Naive thymus-derived CD4-positive, alpha-beta T cell (primary cell): ENCODE measurements at regions not wholly inside any gene's neighbourhood (a gene's known extent, or its start where the extent isn't known, plus 50 kb on each side); places are given as distances from the start of the nearest gene placed in this dataset.

Experiments
- ATAC-seq: fragments of 150-1000 bp; cut with Tn5 transposase; 2 replicates; pipeline ENCODE4 v1.10.0; 2021; ENCODE audit warnings: mild to moderate bottlenecking, moderate library complexity
- CTCF ChIA-PET: fragments of 350-600 bp; sonication (Branson Sonifier 250); formaldehyde crosslinking; loops from one replicate; lab custom pipeline; 2021; ENCODE audit warnings: antibody characterized with exemption; lab: Charles Lee
- POLR2A ChIA-PET: fragments of 350-600 bp; sonication (Branson Sonifier 250); formaldehyde crosslinking; loops from one replicate; lab custom pipeline; 2021; ENCODE audit warnings: antibody characterized with exemption, inconsistent platforms; lab: Charles Lee
- DNase-seq, 9 donors: peaks; one replicate each; pipeline versions ENCODE4 v3.0.0 to v3.0.0-alpha.2; 2020 to 2022; ENCODE audit warnings: mixed read lengths in 1 of 9
- H3K27ac ChIP-seq: one replicate; pipeline ENCODE4 v1.7.0; 2013; ENCODE audit warnings: mild to moderate bottlenecking, low read depth, low read length, moderate library complexity
- H3K27me3 ChIP-seq, 2 donors: one replicate each; pipeline ENCODE4 v1.7.0; 2013; ENCODE audit warnings: low read length in 2 of 2, mild to moderate bottlenecking in 2 of 2, moderate library complexity in 2 of 2; ENCODE audit not compliant: control insufficient read depth in 2 of 2, insufficient read depth in 2 of 2
- H3K36me3 ChIP-seq, 3 experiments: 1 replicate in 2 of 3; 2 replicates in 1 of 3; pipeline ENCODE4 v1.7.0; 2013; ENCODE audit warnings: low read length in 3 of 3, mild to moderate bottlenecking in 3 of 3, moderate library complexity in 1 of 3; ENCODE audit not compliant: insufficient read depth in 3 of 3, control insufficient read depth in 2 of 3
- H3K4me1 ChIP-seq, 2 donors: one replicate each; pipeline ENCODE4 v1.7.0; 2013; ENCODE audit warnings: low read length in 2 of 2, mild to moderate bottlenecking in 2 of 2, moderate library complexity in 1 of 2; ENCODE audit not compliant: control insufficient read depth in 2 of 2, insufficient read depth in 2 of 2
- H3K4me3 ChIP-seq: 2 replicates; pipeline ENCODE4 v1.7.0; 2013; ENCODE audit warnings: mild to moderate bottlenecking, low read length
- H3K9me3 ChIP-seq, 3 experiments: 1 replicate in 2 of 3; 2 replicates in 1 of 3; pipeline ENCODE4 v1.7.0; 2013; ENCODE audit warnings: low read length in 3 of 3; ENCODE audit not compliant: control insufficient read depth in 2 of 3
- H3K27ac Mint-ChIP-seq, 9 donors: one replicate each; pipeline ENCODE4 v1.8.0; 2020 to 2022; ENCODE audit warnings: mixed read lengths in 9 of 9, mild to moderate bottlenecking in 8 of 9, moderate library complexity in 5 of 9, inconsistent platforms in 2 of 9
- H3K27me3 Mint-ChIP-seq, 5 donors: one replicate each; pipeline ENCODE4 v1.8.0; 2021 to 2022; ENCODE audit warnings: mixed read lengths in 5 of 5, mild to moderate bottlenecking in 1 of 5
- H3K36me3 Mint-ChIP-seq, 5 donors: one replicate each; pipeline ENCODE4 v1.8.0; 2020 to 2022; ENCODE audit warnings: mixed read lengths in 5 of 5, mild to moderate bottlenecking in 3 of 5, inconsistent platforms in 1 of 5
- H3K4me1 Mint-ChIP-seq, 7 donors: one replicate each; pipeline ENCODE4 v1.8.0; 2020 to 2022; ENCODE audit warnings: mixed read lengths in 7 of 7, mild to moderate bottlenecking in 3 of 7, inconsistent platforms in 1 of 7
- H3K4me3 Mint-ChIP-seq, 10 donors: one replicate each; pipeline ENCODE4 v1.8.0; 2020 to 2022; ENCODE audit warnings: mild to moderate bottlenecking in 10 of 10, mixed read lengths in 10 of 10, moderate library complexity in 6 of 10, inconsistent platforms in 2 of 10
- H3K9me3 Mint-ChIP-seq, 11 donors: one replicate each; pipeline ENCODE4 v1.8.0; 2020 to 2022; ENCODE audit warnings: mixed read lengths in 11 of 11, mild to moderate bottlenecking in 4 of 11, inconsistent platforms in 1 of 11, moderate library complexity in 1 of 11
- intact Hi-C, 2 donors: fragments of 100-400 bp; cut with micrococcal nuclease; formaldehyde crosslinking; loops; one replicate each; pipeline ENCODE4 v1.15.1; 2023

GRCh38 chr18:75139226-75139911 lies 69.6 kb downstream of the PTGR3 start:
- CTCF ChIA-PET = no interaction called here
- Mint-ChIP-seq H3K27me3 (peaks cover 0 to 6% (median 3%) of the 10 kb centered on the region in 5 donors), H3K9me3 (peaks cover 0 to 9% (median 4%) of the 10 kb centered on the region in 11 donors), H3K36me3 (no peaks in the 10 kb centered on the region), H3K4me1 (peaks cover 0 to 1% (median 0%) of the 10 kb centered on the region in 7 donors), H3K27ac (no peak overlapping the region), H3K4me3 (no peak overlapping the region)
- Histone ChIP-seq H3K4me3 (no peak overlapping the region), H3K27ac (no peak overlapping the region), H3K36me3 (no peaks in the 10 kb centered on the region), H3K4me1 (no peaks in the 10 kb centered on the region), H3K9me3 (no peaks in the 10 kb centered on the region), H3K27me3 (no peaks in the 10 kb centered on the region)
- no peak for DNase-seq
- intact Hi-C loops = no loop called here
- POLR2A ChIA-PET = no interaction called here
- ATAC-seq = no peak

GRCh38 chr18:75137346-75137877 lies 71.5 kb downstream of the PTGR3 start:
- Mint-ChIP-seq H3K27ac (no peak overlapping the region), H3K9me3 (peaks cover 0 to 6% (median 0%) of the 10 kb centered on the region in 11 donors), H3K4me3 (no peak overlapping the region), H3K36me3 (no peaks in the 10 kb centered on the region), H3K27me3 (peaks cover 0 to 7% (median 0%) of the 10 kb centered on the region in 5 donors), H3K4me1 (peaks cover 0 to 1% (median 0%) of the 10 kb centered on the region in 7 donors)
- POLR2A ChIA-PET = no interaction called here
- Histone ChIP-seq H3K9me3 (no peaks in the 10 kb centered on the region), H3K4me3 (no peak overlapping the region), H3K36me3 (no peaks in the 10 kb centered on the region), H3K27me3 (no peaks in the 10 kb centered on the region), H3K4me1 (no peaks in the 10 kb centered on the region), H3K27ac (no peak overlapping the region)
- intact Hi-C loops = no loop called here
- DNase-seq (no peak), ATAC-seq (no peak)
- CTCF ChIA-PET = no interaction called here

- peaks cover 0 to 7% (median 0%) of the 10 kb centered on the region in 5 donors for H3K27me3 Mint-ChIP-seq
- no peak overlapping the region for H3K4me3 ChIP-seq
- ChIA-PET POLR2A (no interaction called here), CTCF (no interaction called here)
- no peaks in the 10 kb centered on the region for H3K27me3 ChIP-seq
- peaks cover 0 to 6% (median 0%) of the 10 kb centered on the region in 11 donors for H3K9me3 Mint-ChIP-seq
- H3K9me3 ChIP-seq = no peaks in the 10 kb centered on the region
- intact Hi-C loops = no loop called here
- ATAC-seq = peak; percentile 12
- no peaks in the 10 kb centered on the region for H3K36me3 ChIP-seq
- no peaks in the 10 kb centered on the region for H3K36me3 Mint-ChIP-seq
- H3K4me3 Mint-ChIP-seq = no peak overlapping the region
- no peak for DNase-seq
- H3K27ac Mint-ChIP-seq = no peak overlapping the region
- H3K4me1 Mint-ChIP-seq = peaks cover 0 to 3% (median 0%) of the 10 kb centered on the region in 7 donors
- H3K27ac ChIP-seq = no peak overlapping the region
- H3K4me1 ChIP-seq = no peaks in the 10 kb centered on the region
Measured at GRCh38 chr18:75135158-75135725, 73.7 kb downstream of the PTGR3 start.

GRCh38 chr18:75134611-75134975 lies 74.3 kb downstream of the PTGR3 start:
- ATAC-seq (no peak), DNase-seq (no peak)
- Mint-ChIP-seq H3K4me1 (peaks cover 0 to 3% (median 0%) of the 10 kb centered on the region in 7 donors), H3K9me3 (peaks cover 0 to 6% (median 0%) of the 10 kb centered on the region in 11 donors), H3K27me3 (peaks cover 0 to 7% (median 0%) of the 10 kb centered on the region in 5 donors), H3K36me3 (no peaks in the 10 kb centered on the region), H3K4me3 (no peak overlapping the region), H3K27ac (no peak overlapping the region)
- ChIA-PET CTCF (no interaction called here), POLR2A (no interaction called here)
- no peaks in the 10 kb centered on the region for H3K4me1 ChIP-seq
- intact Hi-C loops = no loop called here
- H3K4me3 ChIP-seq = no peak overlapping the region
- H3K27ac ChIP-seq = no peak overlapping the region
- no peaks in the 10 kb centered on the region for H3K27me3 ChIP-seq
- H3K9me3 ChIP-seq = no peaks in the 10 kb centered on the region
- H3K36me3 ChIP-seq = no peaks in the 10 kb centered on the region

GRCh38 chr18:75133721-75134610 lies 75.0 kb downstream of the PTGR3 start:
- Mint-ChIP-seq H3K4me1 (peaks cover 0 to 3% (median 0%) of the 10 kb centered on the region in 7 donors), H3K9me3 (peaks cover 0 to 6% (median 0%) of the 10 kb centered on the region in 11 donors), H3K27ac (no peak overlapping the region), H3K36me3 (no peaks in the 10 kb centered on the region), H3K27me3 (peaks cover 0 to 7% (median 0%) of the 10 kb centered on the region in 5 donors), H3K4me3 (no peak overlapping the region)
- Histone ChIP-seq H3K27me3 (no peaks in the 10 kb centered on the region), H3K4me3 (no peak overlapping the region), H3K36me3 (no peaks in the 10 kb centered on the region), H3K9me3 (no peaks in the 10 kb centered on the region), H3K27ac (no peak overlapping the region), H3K4me1 (no peaks in the 10 kb centered on the region)
- ATAC-seq = peak; percentile 24
- DNase-seq = no peak
- intact Hi-C loops = no loop called here
- ChIA-PET POLR2A (no interaction called here), CTCF (no interaction called here)

GRCh38 chr18:75132931-75133525 lies 75.9 kb downstream of the PTGR3 start:
- Mint-ChIP-seq H3K27ac (peak overlapping the region in 1 of 9 donors; percentile 53), H3K36me3 (no peaks in the 10 kb centered on the region), H3K4me1 (peaks cover 0 to 3% (median 0%) of the 10 kb centered on the region in 7 donors), H3K9me3 (peaks cover 0 to 6% (median 0%) of the 10 kb centered on the region in 11 donors), H3K4me3 (no peak overlapping the region), H3K27me3 (peaks cover 0 to 7% (median 0%) of the 10 kb centered on the region in 5 donors)
- ATAC-seq (no peak), DNase-seq (no peak)
- no peaks in the 10 kb centered on the region for H3K36me3 ChIP-seq
- no peak overlapping the region for H3K27ac ChIP-seq
- no peak overlapping the region for H3K4me3 ChIP-seq
- no peaks in the 10 kb centered on the region for H3K27me3 ChIP-seq
- POLR2A ChIA-PET = no interaction called here
- CTCF ChIA-PET = no interaction called here
- no peaks in the 10 kb centered on the region for H3K4me1 ChIP-seq
- intact Hi-C loops = no loop called here
- H3K9me3 ChIP-seq = no peaks in the 10 kb centered on the region
